DND-41 (cell line): ENCODE measurements at regions not wholly inside any gene's neighbourhood (a gene's known extent, or its start where the extent isn't known, plus 50 kb on each side); places are given as distances from the start of the nearest gene placed in this dataset.

Source experiments
- CTCF ChIP-seq: IDR thresholded peaks from 2 replicates; pipeline ENCODE4 v1.5.1; 2012; ENCODE audit warnings: borderline replicate concordance, low read length, moderate library complexity, mild to moderate bottlenecking; ENCODE audit not compliant: poor library complexity, severe bottlenecking; ENCODE audit errors: extremely low read depth
- EZH2 ChIP-seq: IDR thresholded peaks from 3 replicates; pipeline ENCODE4 v1.6.1; 2012; ENCODE audit warnings: borderline replicate concordance, low read depth, mild to moderate bottlenecking, moderate library complexity, low read length, inconsistent platforms; ENCODE audit not compliant: severe bottlenecking

GRCh38 chr13:44116562-44117332, 237.0 kb downstream of the LACC1 start:
- peak; percentile 51 for TF ChIP-seq CTCF
- no peak for TF ChIP-seq EZH2
